Activated CD4-positive, alpha-beta T cell treated with anti-CD3 and anti-CD28 coated beads for 1 hour (primary cell): ENCODE measurements at regions not wholly inside any gene's neighbourhood (a gene's known extent, or its start where the extent isn't known, plus 50 kb on each side); places are given as distances from the start of the nearest gene placed in this dataset.
"Not testable (repeated sequence)": the region's sequence is repeated elsewhere in the genome, so short reads cannot be mapped to it uniquely, and the experiment has no call there.

Source experiments
- DNase-seq: peaks from one replicate; pipeline ENCODE4 v3.0.0-alpha.2; 2020

DNA sequence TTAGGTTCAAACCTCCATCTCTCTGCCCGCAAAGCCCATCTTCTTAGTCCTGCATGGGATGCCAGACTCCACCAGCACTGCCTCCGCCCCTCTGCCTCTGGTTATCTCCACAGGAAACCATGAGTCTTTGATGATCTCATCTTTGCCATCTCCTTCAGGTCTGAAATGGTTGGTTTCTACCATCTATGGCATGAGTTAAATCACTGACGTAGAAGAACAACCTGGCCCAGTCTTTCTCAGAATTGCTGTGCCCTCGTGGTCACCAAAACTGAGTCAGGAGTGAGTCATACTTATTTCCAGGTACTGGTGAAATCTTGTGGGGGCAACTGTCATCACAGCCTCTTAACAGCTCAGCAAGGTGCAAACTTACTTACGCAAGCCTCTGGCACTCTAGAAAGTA is 468.7 kb upstream of the C16orf82 start:
- peak; percentile 15 for DNase-seq

DNA sequence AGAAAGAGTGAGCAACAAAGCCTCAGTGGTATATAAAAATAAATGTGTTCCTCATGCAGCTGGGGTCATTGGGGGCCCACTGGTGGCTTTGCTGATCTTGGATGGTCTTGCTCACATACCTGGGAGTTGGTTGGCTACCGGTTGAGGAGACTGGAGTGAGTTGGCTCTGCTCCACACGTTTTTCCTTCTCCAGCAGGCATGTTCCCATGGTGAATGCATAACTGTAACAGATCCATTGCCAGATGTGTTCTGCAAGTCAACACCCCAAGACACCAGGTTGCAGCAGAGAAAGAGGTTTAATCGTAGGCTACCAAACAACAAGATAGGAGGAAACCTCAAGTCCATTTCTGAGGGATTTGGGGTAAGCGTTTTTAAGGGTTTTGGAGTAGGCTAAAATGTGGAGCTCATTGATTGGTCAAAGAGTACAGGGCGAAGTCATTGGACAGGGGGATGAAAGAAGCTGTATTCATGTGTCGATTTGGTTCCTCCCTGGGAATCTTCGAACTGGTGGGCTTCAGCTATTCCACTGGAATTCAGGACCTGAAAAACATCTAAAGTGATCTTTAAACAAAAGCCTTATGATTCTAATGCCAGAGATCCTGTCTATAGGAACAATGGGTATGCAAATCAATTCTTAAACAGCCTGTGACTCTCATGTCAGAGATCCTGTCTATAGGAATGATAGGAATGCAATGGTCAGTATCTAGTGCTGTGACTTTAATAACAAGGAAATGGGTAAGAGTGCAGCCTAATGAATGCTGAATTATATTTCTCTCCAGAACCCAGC is 467.5 kb upstream of the C16orf82 start:
- DNase-seq: no peak

DNA sequence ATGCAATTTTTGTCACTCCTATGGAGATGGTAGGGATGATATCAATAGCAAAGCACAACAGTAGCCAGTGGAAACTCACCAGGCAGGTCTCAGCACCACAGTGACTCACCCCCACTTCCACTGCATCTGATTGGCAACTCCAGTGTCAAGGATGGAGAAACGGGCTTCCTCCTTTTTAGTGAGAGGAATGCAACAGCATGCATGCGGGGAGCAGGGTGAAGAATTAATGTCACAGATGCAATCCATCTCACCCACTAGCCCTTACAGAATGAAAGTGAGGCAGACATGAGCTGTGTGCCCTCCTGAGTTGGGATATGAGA is 467.0 kb upstream of the C16orf82 start:
- DNase-seq: no peak

DNA sequence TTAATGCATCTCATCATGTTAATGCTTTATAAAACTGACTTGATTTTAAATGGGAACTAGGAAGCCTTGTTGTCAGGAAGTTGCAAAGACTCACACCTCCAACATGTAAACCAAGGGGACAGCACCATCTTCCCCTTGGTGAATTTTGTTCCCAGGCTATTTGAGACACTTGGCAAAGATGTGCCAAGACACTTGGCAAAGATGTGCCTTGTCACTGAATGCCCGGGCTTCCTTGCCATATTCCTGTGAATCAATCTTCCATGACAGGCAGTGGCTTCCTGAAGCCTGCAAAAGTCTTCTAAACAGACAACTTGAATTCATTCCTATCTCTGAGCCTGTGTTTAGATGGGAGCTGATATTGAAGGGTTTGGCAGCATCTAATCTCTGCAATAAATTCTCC is 465.4 kb upstream of the C16orf82 start:
- DNase-seq: no peak

DNA sequence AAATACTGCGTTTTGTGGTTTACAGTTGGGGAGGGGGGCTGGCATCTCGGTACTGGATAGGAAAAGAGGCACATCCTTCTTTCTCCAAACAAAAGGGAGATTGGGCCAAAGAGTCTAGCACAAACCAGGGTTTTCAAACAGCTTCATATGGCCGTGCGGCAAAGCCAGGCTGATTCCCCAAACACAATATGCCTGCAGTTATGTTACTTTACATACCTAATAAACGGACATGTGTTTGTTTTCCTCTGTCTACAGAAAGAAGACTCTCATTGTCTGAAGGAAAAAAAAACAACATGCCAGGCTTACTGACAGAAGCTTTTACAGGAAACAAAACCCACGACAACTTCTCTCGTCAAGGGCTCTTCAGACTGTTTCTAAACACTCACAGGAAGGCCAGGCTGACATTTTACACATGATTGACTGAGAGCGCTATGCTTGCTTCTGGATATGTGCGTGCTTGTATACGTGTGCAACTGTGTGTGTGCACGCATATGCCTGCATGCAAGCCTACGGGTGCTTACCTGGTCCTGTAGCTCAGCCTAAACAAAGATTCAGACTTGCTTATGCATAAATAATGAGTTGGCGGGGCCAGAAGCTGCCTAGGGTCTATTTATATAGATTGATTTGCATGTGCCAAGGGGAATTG is 461.0 kb upstream of the C16orf82 start:
- no peak for DNase-seq

DNA sequence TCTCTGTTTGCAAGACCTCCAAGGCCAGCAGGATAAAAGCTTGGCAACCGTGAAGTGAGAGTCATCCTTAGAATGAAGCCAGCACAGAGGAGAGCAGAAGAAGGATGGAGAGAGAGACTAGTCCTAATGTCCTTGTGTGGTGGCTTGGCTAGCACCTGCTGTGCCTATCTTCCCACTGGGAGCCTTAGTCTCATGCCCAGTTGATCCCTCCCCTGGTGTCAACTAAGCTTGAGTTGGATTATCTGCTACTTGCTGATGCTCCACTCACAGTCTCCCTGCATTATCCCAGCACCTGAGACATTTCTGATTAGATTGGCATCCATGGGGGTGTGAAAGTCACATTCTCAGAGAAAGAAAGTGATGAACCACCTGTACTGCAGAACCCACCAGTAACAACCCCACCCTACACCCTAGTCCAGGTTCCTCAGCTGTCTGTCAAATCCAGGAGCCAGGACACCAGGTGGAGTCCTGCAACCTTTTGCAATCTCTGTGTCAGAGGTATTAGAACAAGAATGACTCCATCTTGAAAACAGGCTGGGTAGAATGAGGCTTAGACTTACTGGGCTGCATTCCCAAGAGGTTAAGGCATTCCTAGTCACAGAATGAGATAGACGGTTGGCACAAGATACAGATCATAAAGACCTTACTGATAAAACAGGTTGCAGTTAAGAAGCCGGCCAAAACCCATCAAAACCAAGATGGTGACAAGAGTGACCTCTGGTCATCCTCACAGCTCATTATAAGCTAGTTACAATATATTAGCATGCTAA is 460.2 kb upstream of the C16orf82 start:
- DNase-seq: no peak

DNA sequence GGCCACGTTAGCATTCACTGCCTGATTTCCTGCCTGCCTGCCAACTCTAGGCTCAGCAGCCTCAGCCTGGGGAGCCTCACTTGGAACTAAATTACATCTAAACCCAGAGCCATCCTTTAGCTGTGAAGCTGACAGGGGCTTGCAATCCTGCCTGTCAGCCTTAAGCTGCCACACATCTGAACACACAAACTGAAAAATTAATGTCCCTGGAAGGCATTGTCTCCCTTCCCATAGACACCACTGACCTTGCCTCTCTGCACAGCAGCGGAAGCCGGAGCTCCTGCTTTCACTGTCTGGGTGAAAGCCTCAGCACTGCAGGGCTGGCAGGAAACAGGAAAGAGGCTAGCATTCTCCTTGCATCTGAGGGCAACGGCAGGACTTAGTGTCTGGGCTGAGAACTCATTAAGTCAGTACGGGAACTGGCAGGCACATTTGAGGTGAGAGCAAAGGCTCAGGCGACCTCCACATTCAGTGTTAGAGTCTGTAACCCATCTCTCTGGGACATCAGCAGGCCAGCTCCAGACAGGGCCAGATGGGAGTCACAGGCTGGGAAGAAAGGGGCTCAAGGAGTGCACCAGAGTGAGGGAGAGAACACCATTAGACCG is 452.4 kb upstream of the C16orf82 start:
- DNase-seq: no peak

DNA sequence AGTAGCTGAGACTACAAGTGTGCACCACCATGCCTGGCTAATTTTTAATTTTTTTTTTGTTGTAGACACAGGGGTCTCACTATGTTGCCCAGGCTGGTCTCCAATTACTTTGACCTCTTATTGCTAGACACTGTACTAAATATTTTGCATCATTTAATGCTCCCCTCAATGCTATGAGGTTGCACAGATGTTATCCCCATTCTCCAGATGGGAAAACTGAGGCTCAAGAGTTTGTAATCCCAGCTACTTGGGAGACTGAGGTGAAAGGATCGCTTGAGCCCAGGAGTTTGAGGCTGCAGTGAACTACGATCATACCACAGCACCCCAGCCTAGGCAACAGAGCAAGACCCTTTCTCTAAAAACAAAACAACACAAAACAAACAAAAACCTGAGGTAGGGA is 443.3 kb upstream of the C16orf82 start:
- DNase-seq: no peak

DNA sequence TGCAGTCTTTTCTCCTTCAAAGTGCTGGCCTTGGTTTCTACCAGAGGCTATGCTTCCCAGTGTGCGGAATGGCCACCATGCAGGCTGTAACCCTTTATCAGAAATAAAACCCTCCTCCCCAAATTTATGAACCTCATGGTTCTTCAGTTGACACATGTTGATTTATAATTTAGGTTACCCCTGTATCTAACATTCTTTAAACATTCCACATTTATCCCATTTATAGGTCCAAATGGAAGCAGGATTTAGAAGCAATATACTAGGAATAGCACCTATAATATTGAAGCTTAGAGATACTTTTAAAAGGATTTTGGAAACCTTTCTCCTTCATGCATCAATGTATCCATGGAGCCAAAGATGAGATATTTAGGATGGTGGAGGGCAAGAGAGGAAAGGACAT is 438.8 kb upstream of the C16orf82 start:
- no peak for DNase-seq

DNA sequence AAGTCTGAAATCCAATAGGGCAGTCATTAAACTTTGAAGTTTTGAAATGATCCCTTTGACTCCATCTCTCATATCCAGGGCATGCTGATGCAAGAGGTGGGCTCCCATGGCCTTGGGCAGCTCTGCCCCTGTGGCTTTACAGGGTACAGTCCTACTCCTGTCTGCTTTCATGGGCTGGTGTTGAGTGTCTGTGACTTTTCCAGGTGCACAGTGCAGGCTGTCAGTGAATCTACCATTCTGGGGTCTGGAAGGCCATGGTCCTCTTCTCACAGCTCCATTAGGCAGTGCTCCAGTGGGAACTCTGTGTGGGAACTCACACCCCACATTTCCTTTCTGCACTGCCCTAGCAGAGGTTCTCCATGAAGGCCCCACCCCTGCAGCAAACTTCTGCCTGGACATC is 435.4 kb upstream of the C16orf82 start:
- not testable (repeated sequence) for DNase-seq

DNA sequence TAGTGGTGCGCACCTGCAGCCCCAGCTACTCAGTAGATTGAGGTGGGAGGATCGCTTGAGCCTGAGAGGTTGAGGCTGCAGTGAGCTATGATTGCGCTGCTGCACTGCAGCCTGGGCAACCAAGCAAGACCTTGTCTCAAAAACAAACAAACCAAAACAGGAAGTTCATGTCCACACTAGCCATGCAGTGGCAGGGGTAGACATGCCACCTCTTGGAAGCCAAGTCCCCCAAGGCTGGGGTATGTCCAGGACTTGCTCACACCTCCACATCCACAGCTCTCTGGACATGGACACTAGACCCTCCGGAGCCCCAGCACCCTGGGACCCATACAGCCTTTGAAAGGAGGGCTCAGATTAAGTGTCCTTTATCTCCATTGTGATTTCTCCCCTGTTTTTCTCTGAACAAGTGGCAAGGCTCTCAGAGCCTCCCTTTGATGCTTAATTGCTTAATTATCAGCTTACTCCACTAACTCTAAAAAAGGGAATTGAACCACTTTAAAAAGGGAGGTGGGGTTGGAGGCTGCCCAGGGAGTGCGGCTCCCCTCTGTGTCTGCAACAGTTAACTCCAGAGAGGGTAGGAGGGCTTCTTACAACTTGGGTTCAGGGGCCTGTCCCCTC is 424.6 kb upstream of the C16orf82 start:
- DNase-seq: no peak

DNA sequence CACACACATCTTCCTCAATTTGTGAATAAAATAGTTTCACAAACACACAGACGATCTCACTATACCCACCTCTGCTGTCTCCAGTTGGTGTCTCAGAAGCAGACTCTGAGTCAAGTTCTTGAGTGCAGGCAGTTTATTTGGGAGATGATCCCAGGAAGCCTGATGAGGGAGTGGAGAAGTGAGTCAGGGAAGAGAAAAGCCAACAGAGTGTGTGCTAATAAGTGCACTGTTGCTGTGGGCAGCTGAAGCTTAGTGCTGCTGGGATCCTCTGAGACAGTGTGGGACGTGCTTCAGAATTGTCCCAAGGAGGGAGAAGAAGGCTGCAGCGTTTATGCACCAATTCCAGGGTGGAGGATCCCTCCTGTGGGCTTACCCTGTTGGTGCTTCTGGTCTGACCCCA is 423.2 kb upstream of the C16orf82 start:
- DNase-seq: no peak

DNA sequence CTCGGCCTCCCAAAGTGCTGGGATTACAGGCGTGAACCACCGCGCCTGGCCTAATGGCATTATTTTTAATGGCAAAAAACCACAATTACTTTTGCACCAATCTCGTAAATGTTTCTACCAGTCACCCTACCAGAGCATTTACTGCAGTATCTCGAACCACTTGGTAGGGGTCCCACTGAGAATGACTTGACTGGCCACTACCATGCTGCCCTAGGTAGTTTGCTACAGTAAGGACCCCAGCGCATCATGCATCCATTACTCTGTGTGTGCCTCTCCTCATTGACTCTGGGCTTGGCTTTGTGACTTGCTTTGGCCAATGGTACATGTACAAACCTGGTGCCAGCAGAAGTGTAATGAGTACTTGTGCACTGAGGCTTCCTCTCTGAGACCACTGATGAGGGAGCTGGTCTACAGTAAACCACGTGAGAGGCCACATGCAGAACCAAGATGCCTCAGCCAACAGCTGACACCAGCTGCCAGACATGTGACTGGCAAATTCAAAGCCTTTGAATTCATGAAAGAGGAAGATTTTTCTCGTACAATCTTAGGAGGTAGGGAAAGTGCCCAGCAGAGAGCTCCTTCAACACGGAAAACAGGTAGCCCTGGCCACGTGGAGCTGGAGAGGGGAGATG is 421.7 kb upstream of the C16orf82 start:
- no peak for DNase-seq

DNA sequence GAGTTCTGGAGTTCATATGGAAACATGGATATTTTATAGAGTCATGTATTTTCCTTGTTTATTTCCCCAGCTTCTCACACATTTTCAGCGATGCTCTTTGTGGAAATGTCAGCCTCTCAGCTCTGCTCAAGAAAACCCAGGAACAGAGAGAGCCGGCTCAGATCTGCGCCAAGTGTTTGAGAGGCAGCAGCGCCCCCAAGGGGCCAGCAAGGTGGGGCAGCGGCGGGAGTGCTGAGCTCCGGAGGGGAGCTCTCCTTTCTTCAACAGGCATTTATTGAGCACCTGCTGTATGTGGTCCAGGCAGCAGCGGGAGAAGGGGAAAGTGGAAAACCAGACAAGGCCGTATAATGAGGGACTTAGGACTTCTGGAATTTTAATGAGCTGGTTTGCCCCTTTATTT is 421.1 kb upstream of the C16orf82 start:
- no peak for DNase-seq

DNA sequence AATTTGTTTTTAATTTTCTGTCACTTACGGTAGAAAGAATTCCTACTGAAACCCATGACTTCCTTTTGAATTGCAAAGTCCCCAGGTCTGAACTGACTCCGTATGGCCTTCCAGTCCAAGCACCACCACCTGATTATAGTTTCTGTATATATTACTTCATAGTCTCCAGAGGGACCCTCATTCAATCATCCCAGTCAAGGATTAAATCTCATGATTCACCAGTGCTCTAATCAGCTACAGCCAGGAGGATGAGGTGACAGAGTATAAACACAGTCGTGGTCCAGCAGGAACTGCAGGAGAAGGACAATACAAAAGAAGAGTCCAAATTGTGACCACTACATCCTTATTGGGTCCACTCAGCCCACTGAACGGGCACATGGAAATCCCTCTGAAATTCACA is 418.9 kb upstream of the C16orf82 start:
- no peak for DNase-seq

DNA sequence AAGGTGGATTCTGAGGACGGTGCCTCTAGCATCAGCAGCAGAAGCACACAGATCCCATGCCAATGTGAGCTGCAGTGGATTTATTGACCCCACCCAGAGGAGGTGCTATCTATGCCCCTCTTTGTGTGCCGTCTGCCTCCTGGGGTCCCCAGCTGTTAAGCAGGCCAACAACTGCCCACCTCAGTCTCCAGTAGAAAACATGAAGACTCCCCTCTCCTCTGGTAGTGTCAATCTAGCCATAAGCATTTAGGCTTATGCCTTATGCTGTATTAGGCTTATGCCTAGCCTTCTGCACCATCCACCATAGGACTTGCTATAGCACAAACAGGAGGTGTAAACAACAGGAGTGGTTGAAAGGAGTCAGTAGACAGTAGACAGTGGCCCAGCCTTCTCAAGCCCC is 417.9 kb upstream of the C16orf82 start:
- no peak for DNase-seq

DNA sequence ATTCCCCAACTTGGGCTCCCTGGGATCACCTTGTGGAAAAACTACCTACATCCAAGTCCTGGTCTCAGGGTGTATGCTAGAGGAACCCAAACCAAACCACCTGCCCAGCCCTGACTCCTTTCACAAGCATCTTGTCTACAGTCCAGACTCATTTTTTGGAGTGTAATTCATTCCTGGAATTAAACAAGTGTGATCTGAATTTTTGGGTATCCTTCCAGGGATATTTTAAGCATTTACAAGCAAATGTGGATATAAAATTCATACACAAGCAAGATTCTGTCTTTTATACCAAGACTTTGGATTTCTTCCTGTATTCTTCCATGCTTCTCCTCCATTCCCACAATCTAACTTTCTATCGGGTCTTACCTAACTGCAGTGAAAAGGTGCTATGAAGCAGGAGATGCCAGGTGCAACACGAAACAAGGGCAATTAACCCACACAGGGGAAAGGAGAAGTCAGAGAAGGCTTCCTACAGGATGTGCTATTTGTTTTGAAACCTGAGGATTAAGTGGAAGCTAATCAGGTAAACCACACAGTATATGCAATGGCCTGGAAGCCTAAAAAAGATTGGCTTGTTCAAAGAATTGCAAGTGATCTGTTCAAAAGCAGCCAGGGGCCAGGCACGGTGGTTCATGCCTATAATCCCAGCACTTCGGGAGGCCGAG is 417.2 kb upstream of the C16orf82 start:
- no peak for DNase-seq

DNA sequence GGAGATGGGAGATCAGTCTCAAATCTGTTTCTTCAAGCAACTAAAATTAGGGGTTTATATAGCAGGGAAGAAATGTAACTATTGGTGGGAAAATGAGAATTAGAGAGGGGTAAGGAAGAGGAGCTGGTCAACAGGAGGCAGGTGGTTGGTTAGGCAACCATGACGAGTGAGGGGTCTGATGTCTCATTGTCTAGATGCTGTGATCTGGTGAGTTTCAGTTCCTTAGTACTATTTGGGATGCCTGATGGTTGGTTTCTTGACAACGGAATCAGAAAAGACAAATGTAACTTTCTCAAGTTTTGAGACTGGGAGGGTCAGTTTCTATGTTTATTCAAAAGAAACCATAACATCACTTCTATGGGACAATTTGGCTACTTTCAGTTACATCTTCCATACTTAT is 415.3 kb upstream of the C16orf82 start:
- no peak for DNase-seq

DNA sequence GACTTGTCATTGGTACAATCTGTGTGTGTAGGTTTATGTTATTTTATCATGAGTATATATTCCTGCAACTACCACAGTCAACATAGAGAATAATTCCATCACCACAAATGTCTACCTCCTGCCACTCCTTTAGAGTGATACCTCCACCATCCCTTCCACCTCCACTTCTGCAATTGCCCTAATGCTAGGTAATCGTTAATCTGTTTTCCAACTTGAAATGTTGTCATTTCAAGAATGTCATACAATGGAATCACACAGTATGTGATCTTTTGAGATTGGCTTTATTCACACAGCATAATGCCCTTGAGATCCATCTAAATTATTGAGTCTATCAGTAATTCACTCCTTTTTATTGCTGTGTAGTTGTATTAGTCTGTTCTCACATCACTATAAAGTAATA is 414.8 kb upstream of the C16orf82 start:
- no peak for DNase-seq

DNA sequence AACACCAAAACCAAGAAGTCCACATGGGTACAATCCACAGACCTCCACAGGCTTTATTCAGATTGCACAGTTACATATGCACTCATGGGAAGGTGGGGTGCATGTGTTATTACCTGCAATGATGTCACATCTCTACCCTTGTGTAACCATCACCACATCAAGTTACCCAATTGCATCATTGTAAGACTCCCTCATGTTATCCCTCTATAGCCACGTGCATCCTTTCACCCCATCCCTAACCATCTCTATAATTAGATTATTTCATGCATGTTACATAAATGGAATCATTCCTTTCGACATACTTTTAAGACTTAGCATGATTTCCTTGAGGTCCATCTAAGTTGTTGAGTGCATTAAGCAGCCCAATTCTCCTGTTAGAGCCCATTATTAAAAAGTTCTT is 408.2 kb upstream of the C16orf82 start:
- no peak for DNase-seq

DNA sequence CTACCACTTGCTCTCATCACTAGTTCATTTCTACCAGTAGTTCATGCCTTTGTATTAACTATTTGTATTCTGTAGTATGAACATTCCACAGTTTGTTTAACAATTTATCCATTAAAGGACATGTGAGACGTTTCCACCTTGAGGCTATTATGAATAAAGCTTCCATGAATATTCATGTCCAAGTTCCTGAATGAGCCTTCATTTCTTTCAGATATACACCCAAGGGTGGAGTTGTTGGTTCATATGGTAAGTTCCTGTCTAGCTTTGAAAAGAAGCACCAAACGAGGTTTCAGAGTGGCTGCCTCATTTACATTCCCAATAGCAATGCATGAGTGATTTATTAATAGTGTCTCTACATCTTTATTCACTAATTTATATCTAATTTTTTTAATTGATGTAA is 407.8 kb upstream of the C16orf82 start:
- DNase-seq: no peak

DNA sequence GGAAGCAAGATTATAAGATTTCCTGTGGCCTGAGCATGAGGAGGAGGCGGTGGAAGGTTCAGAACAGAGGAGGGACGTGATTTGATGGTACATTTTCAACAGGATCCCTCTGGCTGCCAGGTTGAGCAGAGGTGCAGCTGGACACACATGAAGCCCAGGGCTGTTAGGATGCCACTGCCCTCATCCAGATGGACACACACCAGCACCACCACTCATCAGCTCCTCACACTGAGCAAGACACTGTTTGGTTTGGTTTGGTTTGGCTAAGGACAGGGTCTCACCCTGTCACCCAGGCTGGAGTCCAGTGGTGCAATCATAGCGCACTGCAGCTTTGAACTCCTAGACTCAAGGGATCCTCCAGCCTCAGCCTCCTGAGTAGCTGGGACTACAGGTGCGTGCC is 402.6 kb upstream of the C16orf82 start:
- no peak for DNase-seq
